ENCODE measurements at regions not wholly inside any gene's neighbourhood (a gene's known extent, or its start where the extent isn't known, plus 50 kb on each side); places are given as distances from the start of the nearest gene placed in this dataset.

- no peak overlapping the region for H3K4me3 ChIP-seq (ENCODE audit: low read length)
- TF ChIP-seq CTCF (IDR thresholded peaks at IDR 0.05) = no peak
- ATAC-seq (ENCODE audit: poor library complexity) = no peak
- no peaks in the 10 kb centered on the region for H3K36me3 ChIP-seq (ENCODE audit: insufficient read depth, low read length)
- no peak overlapping the region for H3K27ac ChIP-seq (ENCODE audit: low read depth in 1 of 2, low read length in 2 of 2)
- no peak for DNase-seq
- H3K36me3 Mint-ChIP-seq (ENCODE audit: low read depth) = no peaks in the 10 kb centered on the region
- no peaks in the 10 kb centered on the region for H3K27me3 ChIP-seq (ENCODE audit: control insufficient read depth in 1 of 2, insufficient read depth in 2 of 2, low read length in 2 of 2)
- H3K9me3 Mint-ChIP-seq = no peaks in the 10 kb centered on the region
- ChIA-PET POLR2A (no interaction called here), CTCF (no interaction called here)
- H3K9me3 ChIP-seq (ENCODE audit: control insufficient read depth in 1 of 2, insufficient read depth in 1 of 2, low read length in 2 of 2) = peaks cover 0 to 2% of the 10 kb centered on the region in 2 experiments
- intact Hi-C loops (cut with DNase I, micrococcal nuclease) = no loop called here
- no peaks in the 10 kb centered on the region for H3K4me1 Mint-ChIP-seq (ENCODE audit: low read depth)
- no peaks in the 10 kb centered on the region for H3K27me3 Mint-ChIP-seq
- no peak overlapping the region for H3K27ac Mint-ChIP-seq
- no peak overlapping the region for H3K4me3 Mint-ChIP-seq
- H3K4me1 ChIP-seq (ENCODE audit: insufficient read depth, low read length) = no peaks in the 10 kb centered on the region
These were observed 205.6 kb downstream of the VGLL3 start for GRCh38 chr3:86785386-86785785.

- H3K27me3 Mint-ChIP-seq = no peaks in the 10 kb centered on the region
- Histone ChIP-seq H3K27me3 (ENCODE audit: control insufficient read depth in 1 of 2, insufficient read depth in 2 of 2, low read length in 2 of 2) (no peaks in the 10 kb centered on the region), H3K4me3 (ENCODE audit: low read length) (no peak overlapping the region), H3K9me3 (ENCODE audit: control insufficient read depth in 1 of 2, insufficient read depth in 1 of 2, low read length in 2 of 2) (no peaks in the 10 kb centered on the region), H3K27ac (ENCODE audit: low read depth in 1 of 2, low read length in 2 of 2) (no peak overlapping the region), H3K4me1 (ENCODE audit: insufficient read depth, low read length) (no peaks in the 10 kb centered on the region), H3K36me3 (ENCODE audit: insufficient read depth, low read length) (no peaks in the 10 kb centered on the region)
- intact Hi-C loops (cut with DNase I, micrococcal nuclease) = no loop called here
- ChIA-PET POLR2A (no interaction called here), CTCF (no interaction called here)
- DNase-seq = no peak
- TF ChIP-seq CTCF (IDR thresholded peaks at IDR 0.05) = no peak
- H3K4me3 Mint-ChIP-seq = no peak overlapping the region
- no peak for ATAC-seq (ENCODE audit: poor library complexity)
- no peaks in the 10 kb centered on the region for H3K4me1 Mint-ChIP-seq (ENCODE audit: low read depth)
- no peak overlapping the region for H3K27ac Mint-ChIP-seq
- H3K36me3 Mint-ChIP-seq (ENCODE audit: low read depth) = no peaks in the 10 kb centered on the region
- peaks cover 3% of the 10 kb centered on the region for H3K9me3 Mint-ChIP-seq
These were observed 208.1 kb downstream of the VGLL3 start for GRCh38 chr3:86782866-86783265.

GRCh38 chr3:86782286-86782685, 208.7 kb downstream of the VGLL3 start:
- Histone ChIP-seq H3K9me3 (ENCODE audit: control insufficient read depth in 1 of 2, insufficient read depth in 1 of 2, low read length in 2 of 2) (no peaks in the 10 kb centered on the region), H3K27ac (ENCODE audit: low read depth in 1 of 2, low read length in 2 of 2) (no peak overlapping the region), H3K36me3 (ENCODE audit: insufficient read depth, low read length) (no peaks in the 10 kb centered on the region), H3K4me3 (ENCODE audit: low read length) (no peak overlapping the region), H3K4me1 (ENCODE audit: insufficient read depth, low read length) (no peaks in the 10 kb centered on the region), H3K27me3 (ENCODE audit: control insufficient read depth in 1 of 2, insufficient read depth in 2 of 2, low read length in 2 of 2) (no peaks in the 10 kb centered on the region)
- H3K36me3 Mint-ChIP-seq (ENCODE audit: low read depth) = no peaks in the 10 kb centered on the region
- H3K9me3 Mint-ChIP-seq = peaks cover 3% of the 10 kb centered on the region
- H3K4me1 Mint-ChIP-seq (ENCODE audit: low read depth) = no peaks in the 10 kb centered on the region
- DNase-seq (no peak), ATAC-seq (ENCODE audit: poor library complexity) (no peak)
- ChIA-PET CTCF (no interaction called here), POLR2A (no interaction called here)
- no peak overlapping the region for H3K4me3 Mint-ChIP-seq
- no peaks in the 10 kb centered on the region for H3K27me3 Mint-ChIP-seq
- H3K27ac Mint-ChIP-seq = no peak overlapping the region
- intact Hi-C loops (cut with DNase I, micrococcal nuclease) = no loop called here
- no peak for TF ChIP-seq CTCF (IDR thresholded peaks at IDR 0.05)

All from CD4-positive, alpha-beta T cell (primary cell).